ENCODE measurements at regions not wholly inside any gene's neighbourhood (a gene's known extent, or its start where the extent isn't known, plus 50 kb on each side); places are given as distances from the start of the nearest gene placed in this dataset.
"Not testable (repeated sequence)": the region's sequence is repeated elsewhere in the genome, so short reads cannot be mapped to it uniquely, and the experiment has no call there.

- intact Hi-C loops (cut with DNase I); H3K4me1 ChIP-seq: not testable (repeated sequence)
- 83% methylated on average over 1 of the region's 1 CpG for WGBS (ENCODE audit: insufficient coverage, low coverage, low lambda C conversion rate, missing lambda C conversion rate)
Observed at GRCh38 chr21:32823296-32823695, 51.7 kb upstream of the PAXBP1 start.

GRCh38 chr21:32824950-32825349 is 53.4 kb upstream of the PAXBP1 start:
- ATAC-seq (no peak), DNase-seq (no peak)
- TF ChIP-seq POLR2A (IDR thresholded peaks at IDR 0.05), result no peak
- no peaks in the 10 kb centered on the region for H3K4me1 ChIP-seq
- intact Hi-C loops (cut with DNase I), result no loop called here
- H3K27me3 ChIP-seq, result no peaks in the 10 kb centered on the region
- no peak overlapping the region for H3K4me3 ChIP-seq
- no peaks in the 10 kb centered on the region for H3K36me3 ChIP-seq
- H3K9me3 ChIP-seq, result no peaks in the 10 kb centered on the region
- 86% methylated on average over 1 of the region's 1 CpG for WGBS (ENCODE audit: insufficient coverage, low coverage, low lambda C conversion rate, missing lambda C conversion rate)
- H3K27ac ChIP-seq, result no peak overlapping the region

More at GRCh38 chr21:32823296-32823695, 51.7 kb upstream of the PAXBP1 start:
- not testable (repeated sequence) for H3K27ac ChIP-seq, H3K36me3 ChIP-seq, DNase-seq, H3K4me3 ChIP-seq, ATAC-seq, H3K27me3 ChIP-seq, H3K9me3 ChIP-seq

- TF ChIP-seq POLR2A (IDR thresholded peaks at IDR 0.05) (no peak), CTCF (IDR thresholded peaks at IDR 0.05) (peak; percentile 51 to 64 (median 60))
- Histone ChIP-seq H3K9me3 (no peaks in the 10 kb centered on the region), H3K4me1 (no peaks in the 10 kb centered on the region), H3K27me3 (no peaks in the 10 kb centered on the region), H3K27ac (no peak overlapping the region), H3K36me3 (no peaks in the 10 kb centered on the region), H3K4me3 (no peak overlapping the region)
- 31% methylated on average over 6 of the region's 9 CpGs for WGBS (ENCODE audit: insufficient coverage, low coverage, low lambda C conversion rate, missing lambda C conversion rate)
- intact Hi-C loops (cut with DNase I), result no loop called here
- DNase-seq, result no peak
- peak; percentile 94 to 99 (median 96) for ATAC-seq
Observed at GRCh38 chr21:32826329-32827167, 55.0 kb upstream of the PAXBP1 start.

GRCh38 chr21:32828908-32829307 is 57.4 kb upstream of the PAXBP1 start:
- H3K36me3 ChIP-seq, result no peaks in the 10 kb centered on the region
- H3K9me3 ChIP-seq, result no peaks in the 10 kb centered on the region
- intact Hi-C loops (cut with DNase I), result no loop called here
- no peaks in the 10 kb centered on the region for H3K27me3 ChIP-seq
- H3K4me3 ChIP-seq, result no peak overlapping the region
- H3K4me1 ChIP-seq, result no peaks in the 10 kb centered on the region
- ATAC-seq (no peak), DNase-seq (no peak)
- TF ChIP-seq POLR2A (IDR thresholded peaks at IDR 0.05) (no peak), CTCF (IDR thresholded peaks at IDR 0.05) (no peak)
- H3K27ac ChIP-seq, result no peak overlapping the region
- WGBS (ENCODE audit: insufficient coverage, low coverage, low lambda C conversion rate, missing lambda C conversion rate), result 49% methylated on average over 4 of the region's 4 CpGs

- DNase-seq (no peak), ATAC-seq (no peak)
- H3K4me1 ChIP-seq, result no peaks in the 10 kb centered on the region
- no peaks in the 10 kb centered on the region for H3K36me3 ChIP-seq
- intact Hi-C loops (cut with DNase I), result no loop called here
- no peaks in the 10 kb centered on the region for H3K9me3 ChIP-seq
- H3K27me3 ChIP-seq, result no peaks in the 10 kb centered on the region
- H3K4me3 ChIP-seq, result no peak overlapping the region
- TF ChIP-seq POLR2A (IDR thresholded peaks at IDR 0.05) (no peak), CTCF (IDR thresholded peaks at IDR 0.05) (no peak)
- 78% methylated on average over 2 of the region's 2 CpGs for WGBS (ENCODE audit: insufficient coverage, low coverage, low lambda C conversion rate, missing lambda C conversion rate)
- no peak overlapping the region for H3K27ac ChIP-seq
Observed at GRCh38 chr21:32829504-32829903, 57.9 kb upstream of the PAXBP1 start.

- H3K27ac ChIP-seq; H3K27me3 ChIP-seq; H3K4me3 ChIP-seq; H3K9me3 ChIP-seq; H3K4me1 ChIP-seq; ATAC-seq; intact Hi-C loops (cut with DNase I); H3K36me3 ChIP-seq; DNase-seq: not testable (repeated sequence)
- 74% methylated on average over 9 of the region's 10 CpGs for WGBS (ENCODE audit: insufficient coverage, low coverage, low lambda C conversion rate, missing lambda C conversion rate)
Observed at GRCh38 chr21:32831779-32832178, 60.2 kb upstream of the PAXBP1 start.

Measured in right lobe of liver (tissue), 6 donors.